ENCODE measurements at regions not wholly inside any gene's neighbourhood (a gene's known extent, or its start where the extent isn't known, plus 50 kb on each side); places are given as distances from the start of the nearest gene placed in this dataset.

DNA sequence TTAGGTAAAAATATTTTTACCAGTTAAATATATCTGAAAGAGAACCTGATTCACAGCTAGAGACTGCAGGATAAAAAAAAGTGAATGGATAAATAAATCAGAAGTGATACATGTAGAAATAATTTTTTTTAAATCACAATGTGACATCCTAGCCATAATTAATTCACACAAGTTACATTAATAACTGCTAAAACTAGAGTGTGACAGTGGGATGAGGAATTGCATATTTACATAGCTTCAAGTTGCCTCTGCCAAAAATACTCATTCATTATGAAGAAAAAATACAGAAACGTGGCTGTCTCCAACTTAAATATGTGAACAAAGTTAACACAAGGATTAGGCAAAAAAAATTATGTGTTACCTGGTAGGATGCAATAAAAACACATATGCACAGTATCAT is 473.5 kb upstream of the SEMA3A start:
- TF ChIP-seq EZH2 (IDR thresholded peaks at IDR 0.05; ENCODE audit: low read length, unreplicated experiment) (no peak), EZH2phosphoT487 (IDR thresholded peaks at IDR 0.05; ENCODE audit: borderline replicate concordance, low read length) (no peak)
- TF ChIP-seq, protein P1, sequence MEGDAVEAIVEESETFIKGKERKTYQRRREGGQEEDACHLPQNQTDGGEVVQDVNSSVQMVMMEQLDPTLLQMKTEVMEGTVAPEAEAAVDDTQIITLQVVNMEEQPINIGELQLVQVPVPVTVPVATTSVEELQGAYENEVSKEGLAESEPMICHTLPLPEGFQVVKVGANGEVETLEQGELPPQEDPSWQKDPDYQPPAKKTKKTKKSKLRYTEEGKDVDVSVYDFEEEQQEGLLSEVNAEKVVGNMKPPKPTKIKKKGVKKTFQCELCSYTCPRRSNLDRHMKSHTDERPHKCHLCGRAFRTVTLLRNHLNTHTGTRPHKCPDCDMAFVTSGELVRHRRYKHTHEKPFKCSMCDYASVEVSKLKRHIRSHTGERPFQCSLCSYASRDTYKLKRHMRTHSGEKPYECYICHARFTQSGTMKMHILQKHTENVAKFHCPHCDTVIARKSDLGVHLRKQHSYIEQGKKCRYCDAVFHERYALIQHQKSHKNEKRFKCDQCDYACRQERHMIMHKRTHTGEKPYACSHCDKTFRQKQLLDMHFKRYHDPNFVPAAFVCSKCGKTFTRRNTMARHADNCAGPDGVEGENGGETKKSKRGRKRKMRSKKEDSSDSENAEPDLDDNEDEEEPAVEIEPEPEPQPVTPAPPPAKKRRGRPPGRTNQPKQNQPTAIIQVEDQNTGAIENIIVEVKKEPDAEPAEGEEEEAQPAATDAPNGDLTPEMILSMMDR (conservative IDR thresholded peaks at IDR 0.05; ENCODE audit: low read depth, low read length) = no peak

All from PC-3 (cell line).